ENCODE measurements at regions not wholly inside any gene's neighbourhood (a gene's known extent, or its start where the extent isn't known, plus 50 kb on each side); places are given as distances from the start of the nearest gene placed in this dataset.

GRCh38 chr1:37156646-37157045, 122.3 kb upstream of the GRIK3 start:
- DNase-seq (no peak), ATAC-seq (ENCODE audit: low read depth) (no peak)
- Mint-ChIP-seq H3K9me3 (peaks cover 6% of the 10 kb centered on the region), H3K27me3 (peaks cover 10% of the 10 kb centered on the region), H3K36me3 (ENCODE audit: low read depth) (no peaks in the 10 kb centered on the region), H3K27ac (no peak overlapping the region), H3K4me3 (no peak overlapping the region), H3K4me1 (no peaks in the 10 kb centered on the region)
- intact Hi-C loops (cut with micrococcal nuclease) = no loop called here
- TF ChIP-seq, protein P1, sequence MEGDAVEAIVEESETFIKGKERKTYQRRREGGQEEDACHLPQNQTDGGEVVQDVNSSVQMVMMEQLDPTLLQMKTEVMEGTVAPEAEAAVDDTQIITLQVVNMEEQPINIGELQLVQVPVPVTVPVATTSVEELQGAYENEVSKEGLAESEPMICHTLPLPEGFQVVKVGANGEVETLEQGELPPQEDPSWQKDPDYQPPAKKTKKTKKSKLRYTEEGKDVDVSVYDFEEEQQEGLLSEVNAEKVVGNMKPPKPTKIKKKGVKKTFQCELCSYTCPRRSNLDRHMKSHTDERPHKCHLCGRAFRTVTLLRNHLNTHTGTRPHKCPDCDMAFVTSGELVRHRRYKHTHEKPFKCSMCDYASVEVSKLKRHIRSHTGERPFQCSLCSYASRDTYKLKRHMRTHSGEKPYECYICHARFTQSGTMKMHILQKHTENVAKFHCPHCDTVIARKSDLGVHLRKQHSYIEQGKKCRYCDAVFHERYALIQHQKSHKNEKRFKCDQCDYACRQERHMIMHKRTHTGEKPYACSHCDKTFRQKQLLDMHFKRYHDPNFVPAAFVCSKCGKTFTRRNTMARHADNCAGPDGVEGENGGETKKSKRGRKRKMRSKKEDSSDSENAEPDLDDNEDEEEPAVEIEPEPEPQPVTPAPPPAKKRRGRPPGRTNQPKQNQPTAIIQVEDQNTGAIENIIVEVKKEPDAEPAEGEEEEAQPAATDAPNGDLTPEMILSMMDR (IDR thresholded peaks at IDR 0.05) = no peak
- CTCF ChIA-PET = no interaction called here
- POLR2A ChIA-PET = no interaction called here

GRCh38 chr1:37157634-37158033, 123.3 kb upstream of the GRIK3 start:
- no peaks in the 10 kb centered on the region for H3K4me1 Mint-ChIP-seq

GRCh38 chr1:37158113-37158749, 123.9 kb upstream of the GRIK3 start:
- ChIA-PET POLR2A (no interaction called here), CTCF (no interaction called here)
- peaks cover 10% of the 10 kb centered on the region for H3K27me3 Mint-ChIP-seq
- H3K4me3 Mint-ChIP-seq = no peak overlapping the region
- no peaks in the 10 kb centered on the region for H3K36me3 Mint-ChIP-seq (ENCODE audit: low read depth)
- ATAC-seq (ENCODE audit: low read depth) = no peak
- H3K9me3 Mint-ChIP-seq = peaks cover 10% of the 10 kb centered on the region
- H3K4me1 Mint-ChIP-seq = no peaks in the 10 kb centered on the region
- intact Hi-C loops (cut with micrococcal nuclease) = no loop called here
- no peak for DNase-seq
- H3K27ac Mint-ChIP-seq = no peak overlapping the region
- TF ChIP-seq, protein P1 (IDR thresholded peaks at IDR 0.05) = no peak

More at GRCh38 chr1:37157634-37158033, 123.3 kb upstream of the GRIK3 start:
- intact Hi-C loops (cut with micrococcal nuclease) = no loop called here
- H3K27ac Mint-ChIP-seq = no peak overlapping the region
- DNase-seq (no peak), ATAC-seq (ENCODE audit: low read depth) (no peak)
- ChIA-PET CTCF (no interaction called here), POLR2A (no interaction called here)
- no peaks in the 10 kb centered on the region for H3K36me3 Mint-ChIP-seq (ENCODE audit: low read depth)
- H3K27me3 Mint-ChIP-seq = peaks cover 10% of the 10 kb centered on the region
- TF ChIP-seq, protein P1 (IDR thresholded peaks at IDR 0.05) = no peak
- H3K9me3 Mint-ChIP-seq = peaks cover 6% of the 10 kb centered on the region
- no peak overlapping the region for H3K4me3 Mint-ChIP-seq

GRCh38 chr1:37159102-37159501, 124.8 kb upstream of the GRIK3 start:
- Mint-ChIP-seq H3K27ac (no peak overlapping the region), H3K27me3 (peaks cover 6% of the 10 kb centered on the region), H3K4me1 (no peaks in the 10 kb centered on the region), H3K4me3 (no peak overlapping the region), H3K36me3 (ENCODE audit: low read depth) (no peaks in the 10 kb centered on the region), H3K9me3 (peaks cover 10% of the 10 kb centered on the region)
- CTCF ChIA-PET = no interaction called here
- no peak for DNase-seq
- ATAC-seq (ENCODE audit: low read depth) = no peak
- POLR2A ChIA-PET = no interaction called here
- intact Hi-C loops (cut with micrococcal nuclease) = no loop called here
- TF ChIP-seq, protein P1 (IDR thresholded peaks at IDR 0.05) = no peak

DNA sequence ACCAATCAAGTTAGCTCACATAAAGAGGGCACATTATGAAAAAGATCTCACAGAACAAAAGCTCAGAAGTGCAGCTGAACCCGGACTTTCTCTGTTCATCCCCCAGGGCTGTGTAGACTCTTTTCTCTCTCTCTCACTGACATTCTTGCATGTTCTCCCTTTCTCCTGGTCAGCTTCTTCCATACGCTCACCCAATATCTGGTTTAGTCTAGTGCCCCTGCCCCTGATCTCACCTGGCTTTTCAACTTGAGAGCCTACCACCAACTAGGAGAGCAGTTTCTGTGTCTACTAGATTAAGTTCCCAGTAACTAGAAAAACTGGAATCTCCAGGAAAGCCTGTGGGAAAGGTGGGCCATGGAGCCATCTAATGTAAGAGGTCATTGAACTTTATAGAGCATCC, 126.9 kb upstream of the GRIK3 start:
- Mint-ChIP-seq H3K4me1 (no peaks in the 10 kb centered on the region), H3K27ac (no peak overlapping the region), H3K36me3 (ENCODE audit: low read depth) (no peaks in the 10 kb centered on the region), H3K27me3 (no peaks in the 10 kb centered on the region), H3K4me3 (no peak overlapping the region), H3K9me3 (peaks cover 7% of the 10 kb centered on the region)
- ATAC-seq (ENCODE audit: low read depth) = no peak
- TF ChIP-seq, protein P1 (IDR thresholded peaks at IDR 0.05) = no peak
- ChIA-PET CTCF (no interaction called here), POLR2A (no interaction called here)
- intact Hi-C loops (cut with micrococcal nuclease) = no loop called here
- no peak for DNase-seq

All from activated B cell treated with CpG ODN at 0.5 μM for 24 hours (primary cell).